ENCODE measurements at regions not wholly inside any gene's neighbourhood (a gene's known extent, or its start where the extent isn't known, plus 50 kb on each side); places are given as distances from the start of the nearest gene placed in this dataset.

- no peaks in the 10 kb centered on the region for H3K9me2 ChIP-seq (ENCODE audit: insufficient read depth)
- ChIA-PET POLR2A (no interaction called here), RAD21 (ENCODE audit: low non-redundant PET in 1 of 2, low total read pairs in 2 of 2, uncharacterized antibody in 2 of 2, unreplicated experiment in 2 of 2) (no interaction called here), CTCF (interaction anchor here (0.9 to 4.3 kb wide), 2 partner anchors 810 to 831 kb away, joined by 4 to 30 read pairs; no protein-coding TSS in a partner anchor)
- no peaks in the 10 kb centered on the region for H4K20me1 ChIP-seq (ENCODE audit: insufficient read depth)
- H3K4me1 ChIP-seq (ENCODE audit: control insufficient read depth in 1 of 2, insufficient read depth in 2 of 2, low read length in 2 of 2) = no peaks in the 10 kb centered on the region
- H3K36me3 ChIP-seq (ENCODE audit: control insufficient read depth in 1 of 2, insufficient read depth in 2 of 2, low read length in 2 of 2) = no peaks in the 10 kb centered on the region
- no peak overlapping the region for H2AFZ ChIP-seq (ENCODE audit: low read depth, low read length, poor library complexity, severe bottlenecking)
- intact Hi-C loops (cut with micrococcal nuclease) = loop anchor here (10.0 kb wide), 2 partner anchors 413 to 673 kb away; no protein-coding TSS in a partner anchor
- no peaks in the 10 kb centered on the region for H3K27me3 ChIP-seq (ENCODE audit: insufficient read depth, low read length)
- H3K79me2 ChIP-seq (ENCODE audit: insufficient read depth, low read length) = no peaks in the 10 kb centered on the region
- H3K9me3 ChIP-seq (ENCODE audit: control insufficient read depth in 1 of 2, insufficient read depth in 1 of 2, low read depth in 1 of 2, low read length in 2 of 2) = peaks cover 2 to 13% of the 10 kb centered on the region in 2 experiments; a peak in 3 of 4 replicates
- H3K27ac ChIP-seq (ENCODE audit: low read depth, low read length) = no peak overlapping the region
- no peak overlapping the region for H3K4me3 ChIP-seq (replicated peaks in 1 of 2; ENCODE audit: low read depth in 1 of 2, low read length in 2 of 2)
- H3K9ac ChIP-seq (ENCODE audit: low read length) = no peak overlapping the region
- TF ChIP-seq CEBPB (IDR thresholded peaks at IDR 0.05; ENCODE audit: low read depth) (no peak), ELF1 (IDR thresholded peaks at IDR 0.05; ENCODE audit: borderline replicate concordance, low read depth) (no peak)
- BruUV-seq (replicated peaks) = no TSS peak
- no peak overlapping the region for H3K4me2 ChIP-seq (ENCODE audit: low read length)
- DNase-seq (ENCODE audit: low read depth, low spot score) (no peak), ATAC-seq (no peak)
Measured at GRCh38 chr11:28528217-28528616, 420.0 kb downstream of the METTL15 start.

- BruUV-seq (replicated peaks) = no TSS peak
- ChIA-PET RAD21 (ENCODE audit: low non-redundant PET in 1 of 2, low total read pairs in 2 of 2, uncharacterized antibody in 2 of 2, unreplicated experiment in 2 of 2) (no interaction called here), CTCF (interaction anchor here (1.2 kb wide), 1 partner anchor 809 kb away, joined by 3 read pairs; no protein-coding TSS in a partner anchor), POLR2A (no interaction called here)
- H3K4me2 ChIP-seq (ENCODE audit: low read length) = no peak overlapping the region
- no peak overlapping the region for H3K4me3 ChIP-seq (replicated peaks in 1 of 2; ENCODE audit: low read depth in 1 of 2, low read length in 2 of 2)
- DNase-seq (ENCODE audit: low read depth, low spot score) (peak; percentile 8), ATAC-seq (no peak)
- H3K9me3 ChIP-seq (ENCODE audit: control insufficient read depth in 1 of 2, insufficient read depth in 1 of 2, low read depth in 1 of 2, low read length in 2 of 2) = peaks cover 2 to 13% of the 10 kb centered on the region in 2 experiments; a peak in 3 of 4 replicates
- H2AFZ ChIP-seq (ENCODE audit: low read depth, low read length, poor library complexity, severe bottlenecking) = no peak overlapping the region
- H4K20me1 ChIP-seq (ENCODE audit: insufficient read depth) = no peaks in the 10 kb centered on the region
- H3K79me2 ChIP-seq (ENCODE audit: insufficient read depth, low read length) = no peaks in the 10 kb centered on the region
- intact Hi-C loops (cut with micrococcal nuclease) = loop anchor here (10.0 kb wide), 2 partner anchors 412 to 672 kb away; no protein-coding TSS in a partner anchor
- no peaks in the 10 kb centered on the region for H3K36me3 ChIP-seq (ENCODE audit: control insufficient read depth in 1 of 2, insufficient read depth in 2 of 2, low read length in 2 of 2)
- H3K9me2 ChIP-seq (ENCODE audit: insufficient read depth) = no peaks in the 10 kb centered on the region
- H3K4me1 ChIP-seq (ENCODE audit: control insufficient read depth in 1 of 2, insufficient read depth in 2 of 2, low read length in 2 of 2) = no peaks in the 10 kb centered on the region
- TF ChIP-seq CBX3 (IDR thresholded peaks at IDR 0.05; ENCODE audit: low read depth) (peak; percentile 89), SIN3A (IDR thresholded peaks at IDR 0.05; ENCODE audit: low read depth) (no peak)
- no peak overlapping the region for H3K27ac ChIP-seq (ENCODE audit: low read depth, low read length)
- no peak overlapping the region for H3K9ac ChIP-seq (ENCODE audit: low read length)
- H3K27me3 ChIP-seq (ENCODE audit: insufficient read depth, low read length) = no peaks in the 10 kb centered on the region
Measured at GRCh38 chr11:28526406-28526751, 418.2 kb downstream of the METTL15 start.
